ENCODE measurements at regions not wholly inside any gene's neighbourhood (a gene's known extent, or its start where the extent isn't known, plus 50 kb on each side); places are given as distances from the start of the nearest gene placed in this dataset.

GRCh38 chr9:78724896-78725295 is 428.0 kb downstream of the PSAT1 start:
- Histone ChIP-seq H3K4me2 (ENCODE audit: low read depth, low read length, poor library complexity, severe bottlenecking) (peak overlapping the region; percentile 39), H3K9me3 (ENCODE audit: insufficient read depth, low read length) (0 out of 2 replicates have a peak, but pooled peaks cover 6% of the 10 kb centered on the region), H3K9ac (ENCODE audit: low read length) (no peak overlapping the region), H2AFZ (ENCODE audit: low read depth, low read length, severe bottlenecking) (no peak overlapping the region), H3K36me3 (ENCODE audit: low read length) (no peaks in the 10 kb centered on the region), H3K27me3 (ENCODE audit: low read length) (no peaks in the 10 kb centered on the region), H3K9me2 (replicated peaks; ENCODE audit: insufficient read depth, low read length) (no peaks in the 10 kb centered on the region), H3K4me3 (ENCODE audit: insufficient read depth, low read length, poor library complexity, severe bottlenecking) (peak overlapping the region; percentile 19), H3K27ac (ENCODE audit: low read depth, low read length) (peak overlapping the region; percentile 55), H3F3A (ENCODE audit: insufficient read depth) (no peaks in the 10 kb centered on the region; the same call in 1 of the 2 replicates), H3K79me2 (ENCODE audit: insufficient read depth, low read length) (no peaks in the 10 kb centered on the region), H4K20me1 (ENCODE audit: low read depth, low read length) (no peaks in the 10 kb centered on the region)
- no peak for TF ChIP-seq CTCF (IDR thresholded peaks at IDR 0.05; ENCODE audit: insufficient read depth, low read length, poor library complexity, severe bottlenecking)

GRCh38 chr9:78725503-78725902 is 428.6 kb downstream of the PSAT1 start:
- peak overlapping the region; percentile 38 for H2AFZ ChIP-seq (ENCODE audit: low read depth, low read length, severe bottlenecking)
- H3K79me2 ChIP-seq (ENCODE audit: insufficient read depth, low read length): no peaks in the 10 kb centered on the region
- no peak overlapping the region for H3K9ac ChIP-seq (ENCODE audit: low read length)
- H3K27ac ChIP-seq (ENCODE audit: low read depth, low read length): peak overlapping the region; percentile 55
- H3K9me3 ChIP-seq (ENCODE audit: insufficient read depth, low read length): 0 out of 2 replicates have a peak, but pooled peaks cover 6% of the 10 kb centered on the region
- no peaks in the 10 kb centered on the region for H4K20me1 ChIP-seq (ENCODE audit: low read depth, low read length)
- no peak for TF ChIP-seq CTCF (IDR thresholded peaks at IDR 0.05; ENCODE audit: insufficient read depth, low read length, poor library complexity, severe bottlenecking)
- no peak for TF ChIP-seq EZH2phosphoT487 (conservative IDR thresholded peaks at IDR 0.05; ENCODE audit: low read length)
- H3K36me3 ChIP-seq (ENCODE audit: low read length): no peaks in the 10 kb centered on the region
- peak overlapping the region; percentile 39 for H3K4me2 ChIP-seq (ENCODE audit: low read depth, low read length, poor library complexity, severe bottlenecking)
- no peaks in the 10 kb centered on the region for H3K9me2 ChIP-seq (replicated peaks; ENCODE audit: insufficient read depth, low read length)
- peak overlapping the region; percentile 19 for H3K4me3 ChIP-seq (ENCODE audit: insufficient read depth, low read length, poor library complexity, severe bottlenecking)
- H3F3A ChIP-seq (ENCODE audit: insufficient read depth): no peaks in the 10 kb centered on the region; the same call in 1 of the 2 replicates
- no peaks in the 10 kb centered on the region for H3K27me3 ChIP-seq (ENCODE audit: low read length)

GRCh38 chr9:78745331-78745730 is 448.4 kb downstream of the PSAT1 start:
- Histone ChIP-seq H3K27ac (ENCODE audit: low read depth, low read length) (no peak overlapping the region), H3K9ac (ENCODE audit: low read length) (no peak overlapping the region), H3K27me3 (ENCODE audit: low read length) (no peaks in the 10 kb centered on the region), H4K20me1 (ENCODE audit: low read depth, low read length) (no peaks in the 10 kb centered on the region), H2AFZ (ENCODE audit: low read depth, low read length, severe bottlenecking) (no peak overlapping the region), H3K9me3 (ENCODE audit: insufficient read depth, low read length) (no peaks in the 10 kb centered on the region), H3K79me2 (ENCODE audit: insufficient read depth, low read length) (no peaks in the 10 kb centered on the region), H3K36me3 (ENCODE audit: low read length) (no peaks in the 10 kb centered on the region), H3F3A (ENCODE audit: insufficient read depth) (no peaks in the 10 kb centered on the region), H3K4me3 (ENCODE audit: insufficient read depth, low read length, poor library complexity, severe bottlenecking) (no peak overlapping the region), H3K9me2 (replicated peaks; ENCODE audit: insufficient read depth, low read length) (no peaks in the 10 kb centered on the region), H3K4me2 (ENCODE audit: low read depth, low read length, poor library complexity, severe bottlenecking) (no peak overlapping the region)
- TF ChIP-seq EZH2phosphoT487 (conservative IDR thresholded peaks at IDR 0.05; ENCODE audit: low read length): no peak
- no peak for TF ChIP-seq CTCF (IDR thresholded peaks at IDR 0.05; ENCODE audit: insufficient read depth, low read length, poor library complexity, severe bottlenecking)
